ENCODE measurements at regions not wholly inside any gene's neighbourhood (a gene's known extent, or its start where the extent isn't known, plus 50 kb on each side); places are given as distances from the start of the nearest gene placed in this dataset.

DNA sequence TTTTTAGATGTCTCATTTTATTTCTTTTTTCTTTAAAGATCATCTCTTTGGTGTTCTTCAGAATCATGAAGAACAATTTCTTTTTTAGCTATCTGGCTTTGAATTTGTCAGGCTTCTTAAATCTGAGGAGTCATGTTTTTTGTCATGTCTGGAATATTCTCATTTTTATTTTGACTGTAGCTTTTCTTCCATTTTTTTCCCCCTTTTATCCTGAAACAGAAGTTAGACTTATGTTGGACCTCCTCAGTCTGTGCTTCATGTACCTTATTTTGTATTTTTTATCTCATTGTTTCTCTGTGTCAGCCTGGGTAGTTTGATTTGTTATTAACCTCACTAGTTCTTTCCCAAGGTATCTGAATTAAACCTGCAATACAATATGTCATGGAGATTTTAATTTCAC lies 319.2 kb upstream of the ADGRL4 start (continued):
- TF ChIP-seq CHD7 (IDR thresholded peaks at IDR 0.05; ENCODE audit: insufficient replicate concordance, low read length) (no peak), EGR1 (IDR thresholded peaks at IDR 0.05; ENCODE audit: borderline replicate concordance, low read depth, low read length) (no peak), SP2 (IDR thresholded peaks at IDR 0.05; ENCODE audit: low read length) (no peak), TEAD4 (IDR thresholded peaks at IDR 0.05; ENCODE audit: low read depth, low read length) (no peak), EZH2 (IDR thresholded peaks at IDR 0.05; ENCODE audit: low read depth, low read length, severe bottlenecking) (no peak), CTBP2 (IDR thresholded peaks at IDR 0.05; ENCODE audit: borderline replicate concordance, insufficient read depth, insufficient read length, low read length) (no peak), BRCA1 (IDR thresholded peaks at IDR 0.05; ENCODE audit: low read depth, low read length) (no peak), CEBPB (IDR thresholded peaks at IDR 0.05; ENCODE audit: low read depth, low read length) (no peak), FOSL1 (IDR thresholded peaks at IDR 0.05; ENCODE audit: insufficient read depth, low read depth, low read length) (no peak)

All from H1 (cell line).